CD14-positive monocyte (primary cell): ENCODE measurements at regions not wholly inside any gene's neighbourhood (a gene's known extent, or its start where the extent isn't known, plus 50 kb on each side); places are given as distances from the start of the nearest gene placed in this dataset.

Experiments used
- DNase-seq, 3 donors: peaks; one replicate each; pipeline ENCODE4 v3.0.0-alpha.2; 2011 to 2022
- H2AFZ ChIP-seq: 2 replicates; pipeline ENCODE4 v1.6.0; 2012; ENCODE audit warnings: mild to moderate bottlenecking, low read depth, low read length, inconsistent platforms; ENCODE audit not compliant: insufficient read depth, poor library complexity, severe bottlenecking
- H3K27ac ChIP-seq, 2 donors: 1 replicate in 1 of 2; 2 replicates in 1 of 2; pipeline ENCODE4 v1.5.1; 2012 to 2013; ENCODE audit warnings: low read length in 2 of 2, control low read depth in 1 of 2, inconsistent platforms in 1 of 2, low read depth in 1 of 2, mild to moderate bottlenecking in 1 of 2
- H3K27me3 ChIP-seq, 2 donors: one replicate each; pipeline versions ENCODE4 v1.6.0 to v1.6.1; 2011 to 2013; ENCODE audit warnings: low read length in 2 of 2; ENCODE audit not compliant: control insufficient read depth in 2 of 2, insufficient read depth in 2 of 2
- H3K36me3 ChIP-seq, 2 donors: replicated peaks in 1 of 2; 1 replicate in 1 of 2; 2 replicates in 1 of 2; pipeline versions ENCODE4 v1.5.1 to v1.6.1; 2012 to 2013; ENCODE audit warnings: low read length in 2 of 2, control low read depth in 1 of 2, inconsistent platforms in 1 of 2, mild to moderate bottlenecking in 1 of 2; ENCODE audit not compliant: insufficient read depth in 2 of 2, control insufficient read depth in 1 of 2
- H3K4me1 ChIP-seq, 2 donors: 1 replicate in 1 of 2; 2 replicates in 1 of 2; pipeline versions ENCODE4 v1.5.1 to v1.6.1; 2012 to 2013; ENCODE audit warnings: low read length in 2 of 2, control low read depth in 1 of 2, inconsistent platforms in 1 of 2, mild to moderate bottlenecking in 1 of 2, moderate library complexity in 1 of 2; ENCODE audit not compliant: insufficient read depth in 2 of 2, control insufficient read depth in 1 of 2
- H3K4me2 ChIP-seq: replicated peaks from 2 replicates; pipeline ENCODE3; 2012; ENCODE audit warnings: low read length, moderate library complexity, mild to moderate bottlenecking; ENCODE audit not compliant: poor library complexity, severe bottlenecking; ENCODE audit errors: extremely low read depth
- H3K4me3 ChIP-seq, 3 experiments: fragments of 200-600 bp in 1 of 3; sonication (generic) in 1 of 3; replicated peaks in 1 of 3; 1 replicate in 2 of 3; 2 replicates in 1 of 3; pipeline ENCODE4 v1.5.1; 2011 to 2013; ENCODE audit warnings: low read length in 3 of 3, mild to moderate bottlenecking in 3 of 3, control low read depth in 2 of 3, low read depth in 2 of 3, inconsistent platforms in 1 of 3, moderate library complexity in 1 of 3
- H3K79me2 ChIP-seq: 2 replicates; pipeline ENCODE4 v1.6.0; 2012; ENCODE audit warnings: mild to moderate bottlenecking, control low read depth, inconsistent platforms, low read length, moderate library complexity; ENCODE audit not compliant: insufficient read depth
- H3K9ac ChIP-seq: 2 replicates; pipeline ENCODE4 v1.6.0; 2017; ENCODE audit warnings: low read length, mild to moderate bottlenecking; ENCODE audit not compliant: insufficient read depth, poor library complexity, severe bottlenecking
- H3K9me3 ChIP-seq, 2 donors: replicated peaks in 1 of 2; 1 replicate in 1 of 2; 2 replicates in 1 of 2; pipeline versions ENCODE4 v1.5.1 to v1.6.1; 2012 to 2013; ENCODE audit warnings: low read length in 2 of 2, control low read depth in 1 of 2; ENCODE audit not compliant: control insufficient read depth in 1 of 2, insufficient read depth in 1 of 2
- H4K20me1 ChIP-seq: 2 replicates; pipeline ENCODE4 v1.6.0; 2012; ENCODE audit warnings: mild to moderate bottlenecking, low read length, control low read depth, moderate library complexity; ENCODE audit not compliant: insufficient read depth
- H3K27ac Mint-ChIP-seq, 7 donors: one replicate each; pipeline ENCODE4 v1.8.0; 2020; ENCODE audit warnings: mild to moderate bottlenecking in 7 of 7, mixed read lengths in 7 of 7, moderate library complexity in 6 of 7, inconsistent platforms in 2 of 7
- H3K27me3 Mint-ChIP-seq, 3 donors: one replicate each; pipeline ENCODE4 v1.8.0; 2021 to 2022; ENCODE audit warnings: low read depth in 3 of 3, mild to moderate bottlenecking in 3 of 3, mixed read lengths in 3 of 3, moderate library complexity in 3 of 3, inconsistent platforms in 1 of 3
- H3K36me3 Mint-ChIP-seq, 2 donors: one replicate each; pipeline ENCODE4 v1.8.0; 2020; ENCODE audit warnings: mixed read lengths in 2 of 2, inconsistent platforms in 1 of 2, mild to moderate bottlenecking in 1 of 2
- H3K4me1 Mint-ChIP-seq: one replicate; pipeline ENCODE4 v1.8.0; 2020; ENCODE audit warnings: mild to moderate bottlenecking, mixed read lengths
- H3K4me3 Mint-ChIP-seq, 2 donors: one replicate each; pipeline ENCODE4 v1.8.0; 2020; ENCODE audit warnings: mild to moderate bottlenecking in 2 of 2, mixed read lengths in 2 of 2, moderate library complexity in 1 of 2
- H3K9me3 Mint-ChIP-seq, 7 donors: one replicate each; pipeline ENCODE4 v1.8.0; 2020 to 2022; ENCODE audit warnings: mixed read lengths in 7 of 7, mild to moderate bottlenecking in 6 of 7, moderate library complexity in 6 of 7, inconsistent platforms in 2 of 7
- CTCF ChIP-seq: fragments of 200-600 bp; IDR thresholded peaks from one replicate; pipeline ENCODE4 v1.8.0; 2022; ENCODE audit warnings: antibody characterized with exemption, mild to moderate bottlenecking
- WGBS: methylation state at CpG from one replicate; pipeline ENCODE4 v1.1.5; 2013; ENCODE audit warnings: missing lambda C conversion rate; ENCODE audit not compliant: insufficient coverage; 5-methylcytosine and 5-hydroxymethylcytosine counted together
- intact Hi-C, 2 donors: fragments of 100-400 bp; cut with micrococcal nuclease; formaldehyde crosslinking; loops; one replicate each; pipeline versions ENCODE4 v1.15.0 to v1.15.1; 2023

GRCh38 chr14:97813556-97813955, 1016.4 kb downstream of the VRK1 start:
- DNase-seq = no peak
- H2AFZ ChIP-seq = no peak overlapping the region
- Mint-ChIP-seq H3K27ac (no peak overlapping the region), H3K9me3 (peaks cover 0 to 8% (median 2%) of the 10 kb centered on the region in 7 donors), H3K27me3 (no peaks in the 10 kb centered on the region), H3K4me3 (no peak overlapping the region), H3K4me1 (no peaks in the 10 kb centered on the region), H3K36me3 (no peaks in the 10 kb centered on the region)
- TF ChIP-seq CTCF = no peak
- H3K4me2 ChIP-seq = no peak overlapping the region
- no peaks in the 10 kb centered on the region for H4K20me1 ChIP-seq
- H3K4me3 ChIP-seq = no peak overlapping the region
- 100% methylated on average over 2 of the region's 5 CpGs for WGBS
- no peaks in the 10 kb centered on the region for H3K27me3 ChIP-seq
- H3K9ac ChIP-seq = no peak overlapping the region
- peaks cover 0 to 5% of the 10 kb centered on the region in 2 donors for H3K9me3 ChIP-seq
- no peaks in the 10 kb centered on the region for H3K4me1 ChIP-seq
- no peaks in the 10 kb centered on the region for H3K79me2 ChIP-seq
- intact Hi-C loops = no loop called here
- H3K27ac ChIP-seq = no peak overlapping the region
- H3K36me3 ChIP-seq = no peaks in the 10 kb centered on the region

- H3K4me3 ChIP-seq = no peak overlapping the region
- H3K4me2 ChIP-seq = no peak overlapping the region
- no peaks in the 10 kb centered on the region for H3K36me3 Mint-ChIP-seq
- no peaks in the 10 kb centered on the region for H3K4me1 ChIP-seq
- H3K27me3 ChIP-seq = no peaks in the 10 kb centered on the region
- intact Hi-C loops = no loop called here
- H3K27me3 Mint-ChIP-seq = peaks cover 0 to 3% (median 0%) of the 10 kb centered on the region in 3 donors
- peaks cover 9 to 17% of the 10 kb centered on the region in 2 donors for H3K9me3 ChIP-seq
- TF ChIP-seq CTCF = no peak
- no peak overlapping the region for H3K9ac ChIP-seq
- H3K4me1 Mint-ChIP-seq = no peaks in the 10 kb centered on the region
- H3K9me3 Mint-ChIP-seq = peaks cover 6 to 19% (median 8%) of the 10 kb centered on the region in 7 donors
- no peak for DNase-seq
- WGBS = 67% methylated on average over 1 of the region's 2 CpGs
- H3K27ac Mint-ChIP-seq = no peak overlapping the region
- no peak overlapping the region for H2AFZ ChIP-seq
- no peak overlapping the region for H3K4me3 Mint-ChIP-seq
- H3K79me2 ChIP-seq = no peaks in the 10 kb centered on the region
- no peaks in the 10 kb centered on the region for H3K36me3 ChIP-seq
- H3K27ac ChIP-seq = no peak overlapping the region
- no peaks in the 10 kb centered on the region for H4K20me1 ChIP-seq
Observed at GRCh38 chr14:97820781-97821180, 1023.6 kb downstream of the VRK1 start.
